Fibroblast of peridontal ligament (primary cell): ENCODE measurements at regions not wholly inside any gene's neighbourhood (a gene's known extent, or its start where the extent isn't known, plus 50 kb on each side); places are given as distances from the start of the nearest gene placed in this dataset.

Experiments
- DNase-seq: peaks from one replicate; pipeline ENCODE4 v3.0.0-alpha.2; 2010; ENCODE audit errors: extremely low read depth

- DNase-seq: no peak
Measured at GRCh38 chr7:95668504-95669018, 72.2 kb upstream of the PDK4 start.

GRCh38 chr7:95662987-95663386 is 66.7 kb upstream of the PDK4 start:
- no peak for DNase-seq

GRCh38 chr7:95660023-95660434 is 63.7 kb upstream of the PDK4 start:
- DNase-seq: no peak

GRCh38 chr7:95658676-95659075 is 62.4 kb upstream of the PDK4 start:
- DNase-seq: no peak

- no peak for DNase-seq
Measured at GRCh38 chr7:95649546-95649945, 53.2 kb upstream of the PDK4 start.

- no peak for DNase-seq
Measured at GRCh38 chr7:95646350-95646749, 50.0 kb upstream of the PDK4 start.
